ENCODE measurements at regions not wholly inside any gene's neighbourhood (a gene's known extent, or its start where the extent isn't known, plus 50 kb on each side); places are given as distances from the start of the nearest gene placed in this dataset.

DNA sequence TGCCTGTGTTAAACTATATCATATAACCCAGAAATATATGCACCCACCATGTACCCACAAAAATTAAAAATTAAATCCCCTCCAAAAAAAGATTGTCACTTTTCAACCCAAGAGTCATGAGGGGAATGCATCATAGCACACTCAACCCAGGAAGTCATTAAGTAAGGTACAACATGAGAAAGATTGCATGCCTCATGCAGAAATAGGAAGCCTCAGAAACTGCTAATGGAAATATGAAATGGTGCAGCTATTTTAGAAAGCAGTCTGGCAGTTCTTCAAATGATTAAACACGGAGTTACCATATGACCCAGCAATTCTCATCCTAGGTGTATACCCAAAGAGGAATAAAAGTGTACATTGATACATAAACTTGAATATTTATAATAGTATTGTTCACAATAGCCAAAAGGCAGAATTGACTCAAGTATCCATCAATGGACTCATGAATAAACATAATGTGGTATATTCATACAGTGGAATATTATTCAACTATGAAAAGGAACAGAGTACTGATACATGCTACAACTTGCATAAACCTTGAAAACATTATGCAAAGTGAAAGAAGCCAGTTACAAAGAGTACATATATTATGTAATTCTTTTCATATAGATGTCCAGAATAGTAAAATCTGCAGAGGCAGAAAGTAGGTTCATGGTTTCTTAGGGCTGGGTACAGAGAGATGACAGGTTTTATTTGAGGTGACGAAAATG is 70.4 kb downstream of the TMEM100 start:
- no peak for TF ChIP-seq CTCF (IDR thresholded peaks at IDR 0.05)
- no peak for TF ChIP-seq POLR2A (IDR thresholded peaks at IDR 0.05)
